ENCODE measurements at regions not wholly inside any gene's neighbourhood (a gene's known extent, or its start where the extent isn't known, plus 50 kb on each side); places are given as distances from the start of the nearest gene placed in this dataset.

GRCh38 chr1:90319918-90320317 lies 325.0 kb downstream of the ZNF326 start:
- TF ChIP-seq POLR2A (IDR thresholded peaks at IDR 0.05) (no peak), CTCF (IDR thresholded peaks at IDR 0.05) (no peak)

All from adrenal gland (tissue), 5 donors.